ENCODE measurements at regions not wholly inside any gene's neighbourhood (a gene's known extent, or its start where the extent isn't known, plus 50 kb on each side); places are given as distances from the start of the nearest gene placed in this dataset.

GRCh38 chr5:87791869-87792268 lies 379.1 kb upstream of the CCNH start:
- Histone ChIP-seq H3F3A (replicated peaks; ENCODE audit: low read depth) (no peaks in the 10 kb centered on the region), H4K20me1 (replicated peaks; ENCODE audit: insufficient read depth) (no peaks in the 10 kb centered on the region), H3K36me3 (ENCODE audit: insufficient read depth) (no peaks in the 10 kb centered on the region), H3K4me1 (ENCODE audit: insufficient read depth) (peaks cover 16% of the 10 kb centered on the region), H3K79me2 (replicated peaks; ENCODE audit: insufficient read depth) (no peaks in the 10 kb centered on the region), H3K4me3 (no peak overlapping the region), H3K27me3 (ENCODE audit: insufficient read depth) (peaks cover 9% of the 10 kb centered on the region; the same call in 1 of the 2 replicates), H3K27ac (ENCODE audit: low read depth) (no peak overlapping the region), H3K9me2 (ENCODE audit: insufficient read depth) (peaks cover 6% of the 10 kb centered on the region; the same call in 1 of the 2 replicates), H3K4me2 (no peak overlapping the region), H2AFZ (no peak overlapping the region)
- Mint-ChIP-seq H3K4me1 (peaks cover 19% of the 10 kb centered on the region), H3K27me3 (ENCODE audit: insufficient read depth, low read depth, poor library complexity) (peaks cover 11% of the 10 kb centered on the region), H3K27ac (no peak overlapping the region), H3K4me3 (no peak overlapping the region), H3K36me3 (ENCODE audit: low read depth) (no peaks in the 10 kb centered on the region), H3K9me3 (no peaks in the 10 kb centered on the region)
- no peak for TF ChIP-seq NANOG (IDR thresholded peaks at IDR 0.05; ENCODE audit: borderline replicate concordance)
- no peak for TF ChIP-seq POLR2AphosphoS5 (IDR thresholded peaks at IDR 0.05; ENCODE audit: low read depth)
- no peak for TF ChIP-seq EZH2phosphoT487 (IDR thresholded peaks at IDR 0.05; ENCODE audit: unreplicated experiment)
- no peak for TF ChIP-seq ETS1 (IDR thresholded peaks at IDR 0.05)
- TF ChIP-seq REST (IDR thresholded peaks at IDR 0.05; ENCODE audit: unreplicated experiment) = no peak
- no peak for TF ChIP-seq EZH2 (IDR thresholded peaks at IDR 0.05; ENCODE audit: low read depth, unreplicated experiment)
- no peak for TF ChIP-seq ZNF462 (CRISPR knock-in tag; IDR thresholded peaks at IDR 0.05)
- TF ChIP-seq CREB1 (CRISPR knock-in tag; IDR thresholded peaks at IDR 0.05; ENCODE audit: low read depth) = no peak
- TF ChIP-seq ZNF331 (CRISPR knock-in tag; IDR thresholded peaks at IDR 0.05; ENCODE audit: low read depth) = no peak
- TF ChIP-seq STAT1 (IDR thresholded peaks at IDR 0.05; ENCODE audit: unreplicated experiment) = no peak
- no peak for TF ChIP-seq JUNB (IDR thresholded peaks at IDR 0.05; ENCODE audit: unreplicated experiment)
- no peak for TF ChIP-seq CTCF (conservative IDR thresholded peaks at IDR 0.05; ENCODE audit: low read depth in 2 of 2)
- no peak for TF ChIP-seq ZNF114 (CRISPR knock-in tag; IDR thresholded peaks at IDR 0.05)
- ATAC-seq (no peak), DNase-seq (ENCODE audit: low spot score) (no peak)

Measured in GM23338 (cell line).